ENCODE measurements at regions not wholly inside any gene's neighbourhood (a gene's known extent, or its start where the extent isn't known, plus 50 kb on each side); places are given as distances from the start of the nearest gene placed in this dataset.

- no peak for TF ChIP-seq CTCF (IDR thresholded peaks at IDR 0.05; ENCODE audit: poor library complexity, severe bottlenecking)
- no peak for TF ChIP-seq EZH2 (IDR thresholded peaks at IDR 0.05; ENCODE audit: borderline replicate concordance, insufficient read depth, low read length, poor library complexity, severe bottlenecking)
- no peak for TF ChIP-seq REST (IDR thresholded peaks at IDR 0.05; ENCODE audit: borderline replicate concordance)
- TF ChIP-seq TAF1 (IDR thresholded peaks at IDR 0.05; ENCODE audit: low read depth) = no peak
- no peak for TF ChIP-seq RAD21 (conservative IDR thresholded peaks at IDR 0.05)
- TF ChIP-seq EP300 (conservative IDR thresholded peaks at IDR 0.05; ENCODE audit: poor library complexity, severe bottlenecking) = no peak
Observed at GRCh38 chr11:119935349-119935925, 202.5 kb downstream of the TRIM29 start.
